ENCODE measurements at regions not wholly inside any gene's neighbourhood (a gene's known extent, or its start where the extent isn't known, plus 50 kb on each side); places are given as distances from the start of the nearest gene placed in this dataset.

DNA sequence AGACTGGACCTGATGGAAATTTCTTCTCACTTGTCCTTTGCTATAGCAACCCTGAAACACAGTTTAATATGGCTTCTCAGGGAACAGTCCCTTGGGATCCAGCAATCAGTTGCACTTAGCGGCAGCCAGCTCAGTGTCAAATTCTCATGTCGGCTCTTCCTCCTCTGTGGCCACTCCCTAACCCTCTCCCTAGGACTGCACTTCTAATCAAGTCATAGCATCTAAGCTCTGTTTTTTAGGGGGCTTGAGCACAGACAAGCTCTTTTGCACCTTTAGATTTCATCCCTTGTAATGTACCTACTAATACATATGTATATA lies 250.5 kb upstream of the TLE3 start:
- Histone ChIP-seq H3K9me3 (no peaks in the 10 kb centered on the region), H3K4me3 (no peak overlapping the region), H3K27me3 (no peaks in the 10 kb centered on the region), H3K27ac (no peak overlapping the region), H3K36me3 (no peaks in the 10 kb centered on the region), H3K4me1 (no peaks in the 10 kb centered on the region)
- TF ChIP-seq POLR2A (IDR thresholded peaks at IDR 0.05) (no peak), CTCF (IDR thresholded peaks at IDR 0.05) (no peak)
- no peak for DNase-seq

DNA sequence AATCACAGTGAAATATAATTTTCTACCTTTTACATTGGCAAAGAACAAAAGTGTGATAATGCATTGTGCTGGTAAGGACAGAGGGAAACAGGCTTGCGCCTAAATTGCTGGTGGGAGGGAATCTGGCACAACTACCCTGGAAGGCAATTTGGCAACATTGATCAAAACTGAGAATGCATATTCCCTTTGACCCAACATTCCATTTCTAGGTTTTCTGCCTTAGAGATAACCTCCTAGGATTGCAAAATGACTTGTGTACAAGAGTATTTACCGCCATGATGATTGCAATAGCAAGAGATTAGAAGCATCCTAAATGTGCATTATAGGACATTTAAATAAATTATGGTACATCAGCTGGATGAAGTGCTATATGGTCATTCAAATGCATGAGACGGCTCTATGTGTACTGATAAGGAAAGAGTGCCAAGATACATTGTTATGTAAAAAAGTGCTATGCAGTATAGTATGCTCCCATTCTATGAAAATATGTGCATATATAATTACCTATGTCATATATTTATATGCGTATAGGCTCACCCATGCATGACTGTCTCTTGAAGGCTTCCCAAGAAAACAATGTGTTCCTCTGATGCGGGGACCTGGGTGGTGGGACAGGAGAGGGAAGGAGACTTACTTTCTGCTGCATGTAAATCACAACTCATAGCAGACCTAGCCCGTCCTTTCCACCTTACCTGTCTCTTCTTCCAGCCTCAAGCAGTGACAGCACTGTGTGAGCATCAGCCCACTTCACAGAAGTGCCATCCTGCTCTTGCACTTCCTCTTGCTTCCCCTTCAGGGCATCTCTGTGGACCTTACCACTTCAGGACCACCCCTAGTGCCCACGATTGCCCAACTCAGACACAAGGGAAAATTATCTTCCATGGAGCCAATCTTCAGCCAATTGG lies 249.9 kb upstream of the TLE3 start:
- TF ChIP-seq POLR2A (IDR thresholded peaks at IDR 0.05) (no peak), CTCF (IDR thresholded peaks at IDR 0.05) (no peak)
- Histone ChIP-seq H3K9me3 (no peaks in the 10 kb centered on the region), H3K4me3 (no peak overlapping the region), H3K36me3 (no peaks in the 10 kb centered on the region), H3K27me3 (no peaks in the 10 kb centered on the region), H3K4me1 (no peaks in the 10 kb centered on the region), H3K27ac (no peak overlapping the region)
- no peak for DNase-seq

- no peak overlapping the region for H3K4me3 ChIP-seq
- H3K27me3 ChIP-seq: no peaks in the 10 kb centered on the region
- no peak overlapping the region for H3K27ac ChIP-seq
- no peak for DNase-seq
- H3K9me3 ChIP-seq: no peaks in the 10 kb centered on the region
- no peaks in the 10 kb centered on the region for H3K36me3 ChIP-seq
- no peak for TF ChIP-seq CTCF (IDR thresholded peaks at IDR 0.05)
- peaks cover 0 to under 1% (median 0%) of the 10 kb centered on the region in 4 donors for H3K4me1 ChIP-seq
Measured at GRCh38 chr15:70345251-70346019, 247.7 kb upstream of the TLE3 start.

- no peak overlapping the region for H3K27ac ChIP-seq
- DNase-seq: no peak
Measured at GRCh38 chr15:70344666-70345065, 246.9 kb upstream of the TLE3 start.

More at GRCh38 chr15:70344666-70345065, 246.9 kb upstream of the TLE3 start:
- Histone ChIP-seq H3K27me3 (no peaks in the 10 kb centered on the region), H3K4me3 (no peak overlapping the region), H3K4me1 (peaks cover 0 to 8% (median 0%) of the 10 kb centered on the region in 4 donors), H3K9me3 (no peaks in the 10 kb centered on the region), H3K36me3 (no peaks in the 10 kb centered on the region)
- TF ChIP-seq POLR2A (IDR thresholded peaks at IDR 0.05): no peak
- TF ChIP-seq CTCF (IDR thresholded peaks at IDR 0.05): no peak
